Upper lobe of left lung (tissue), 6 donors: ENCODE measurements at regions not wholly inside any gene's neighbourhood (a gene's known extent, or its start where the extent isn't known, plus 50 kb on each side); places are given as distances from the start of the nearest gene placed in this dataset.

Experiments
- ATAC-seq, 2 donors: fragments of 200-7000 bp; cut with Tn5 transposase; one replicate each; pipeline ENCODE4 v1.9.1; 2022; ENCODE audit warnings: mild to moderate bottlenecking in 2 of 2, moderate library complexity in 2 of 2; ENCODE audit not compliant: low FRiP score in 2 of 2
- DNase-seq, 2 donors: peaks; one replicate each; pipeline ENCODE4 v3.0.0-alpha.2; 2019 to 2020
- H3K27ac ChIP-seq, 4 donors: fragments of 200-600 bp; sonication (generic); one replicate each; pipeline ENCODE4 v1.5.1; 2016 to 2019
- H3K27me3 ChIP-seq, 4 donors: fragments of 200-600 bp; sonication (generic); one replicate each; pipeline ENCODE4 v1.5.1; 2017 to 2019
- H3K36me3 ChIP-seq, 4 donors: fragments of 200-600 bp; sonication (generic); one replicate each; pipeline ENCODE4 v1.5.1; 2016 to 2019
- H3K4me1 ChIP-seq, 4 donors: fragments of 200-600 bp; sonication (generic); one replicate each; pipeline ENCODE4 v1.5.1; 2018 to 2019
- H3K4me3 ChIP-seq, 4 donors: fragments of 200-600 bp; sonication (generic); one replicate each; pipeline ENCODE4 v1.5.1; 2017 to 2019; ENCODE audit warnings: mild to moderate bottlenecking in 2 of 4, moderate library complexity in 1 of 4
- H3K9me3 ChIP-seq, 4 donors: fragments of 200-600 bp; sonication (generic); one replicate each; pipeline ENCODE4 v1.5.1; 2018 to 2019
- EP300 ChIP-seq, 4 donors: sonication (generic); formaldehyde crosslinking; IDR thresholded peaks; one replicate each; pipeline ENCODE4 v1.5.1; 2017; ENCODE audit warnings: antibody characterized with exemption in 4 of 4, control low read depth in 2 of 4
- POLR2A ChIP-seq, 4 donors: fragments of 450-650 bp; IDR thresholded peaks; one replicate each; pipeline ENCODE4 v1.5.1; 2016 to 2017; ENCODE audit warnings: antibody characterized with exemption in 4 of 4, mild to moderate bottlenecking in 2 of 4
- POLR2AphosphoS5 ChIP-seq, 2 donors: sonication (generic); formaldehyde crosslinking; IDR thresholded peaks; one replicate each; pipeline ENCODE4 v1.5.1; 2017; ENCODE audit warnings: antibody characterized with exemption in 2 of 2
- WGBS, 2 donors: methylation state at CpG; one replicate each; pipeline ENCODE4 v1.1.5; 2017 to 2018; 5-methylcytosine and 5-hydroxymethylcytosine counted together
- TF ChIP-seq, protein P1 (sequence below), 6 experiments: fragments of 450-650 bp in 4 of 6; fragments of 200-600 bp in 2 of 6; sonication (generic) in 2 of 6; IDR thresholded peaks; one replicate each; pipeline ENCODE4 v1.5.1; 2016 to 2019; ENCODE audit warnings: antibody characterized with exemption in 6 of 6
- donor health status: DM: no; HTN: no; CAD: no; lungs with moderate emphysema.
- donor health status: DM: no; HTN: yes; CAD: no; lungs with severe emphysema.

DNA sequence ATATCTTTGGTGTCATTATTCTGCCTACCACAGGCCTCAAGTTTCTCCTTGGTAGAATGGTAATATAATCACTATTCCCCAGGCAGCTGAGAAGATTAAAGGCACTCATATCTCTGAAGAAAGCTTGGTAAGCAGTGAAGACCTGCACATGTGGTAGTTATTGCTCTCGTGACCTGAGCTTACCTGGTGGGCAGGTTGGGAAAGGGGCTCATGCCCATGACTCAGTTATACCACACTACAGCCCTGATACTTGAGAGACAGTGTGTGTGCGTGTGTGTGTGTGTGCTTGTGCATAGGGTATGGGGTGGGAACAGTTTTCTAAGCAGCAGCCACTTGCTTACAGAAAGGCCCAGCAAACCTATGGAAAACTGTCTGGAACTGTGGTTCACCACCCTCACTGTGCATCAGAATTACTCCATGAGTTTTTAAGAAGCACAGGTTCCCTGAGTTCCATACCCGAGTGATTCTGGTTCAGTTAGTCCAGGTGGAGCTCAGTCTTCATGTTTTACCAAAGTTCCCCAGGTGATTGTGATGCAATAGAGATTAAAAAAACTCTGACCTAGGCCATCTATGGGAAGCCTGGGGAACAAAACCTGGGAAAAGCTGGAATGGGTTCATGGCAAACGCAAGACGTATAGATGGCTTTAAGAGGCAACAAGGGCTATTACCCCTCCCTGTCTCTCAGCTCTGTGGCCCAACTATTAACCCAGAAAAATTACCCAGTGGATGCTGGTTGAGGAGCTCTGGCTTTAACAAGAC lies 79.0 kb upstream of the ZBED5 start:
- no peaks in the 10 kb centered on the region for H3K36me3 ChIP-seq
- no peak overlapping the region for H3K4me3 ChIP-seq
- peaks cover 3 to 15% (median 8%) of the 10 kb centered on the region in 4 donors for H3K4me1 ChIP-seq
- no peaks in the 10 kb centered on the region for H3K27me3 ChIP-seq
- 90 to 97% methylated on average over 5 of the region's 5 CpGs for WGBS, 2 donors
- H3K9me3 ChIP-seq = no peaks in the 10 kb centered on the region
- ATAC-seq (no peak), DNase-seq (no peak)
- H3K27ac ChIP-seq = no peak overlapping the region
- no peak for TF ChIP-seq POLR2A (IDR thresholded peaks at IDR 0.05)
- no peak for TF ChIP-seq POLR2AphosphoS5 (IDR thresholded peaks at IDR 0.05)
- no peak for TF ChIP-seq EP300 (IDR thresholded peaks at IDR 0.05)
- TF ChIP-seq, protein P1, sequence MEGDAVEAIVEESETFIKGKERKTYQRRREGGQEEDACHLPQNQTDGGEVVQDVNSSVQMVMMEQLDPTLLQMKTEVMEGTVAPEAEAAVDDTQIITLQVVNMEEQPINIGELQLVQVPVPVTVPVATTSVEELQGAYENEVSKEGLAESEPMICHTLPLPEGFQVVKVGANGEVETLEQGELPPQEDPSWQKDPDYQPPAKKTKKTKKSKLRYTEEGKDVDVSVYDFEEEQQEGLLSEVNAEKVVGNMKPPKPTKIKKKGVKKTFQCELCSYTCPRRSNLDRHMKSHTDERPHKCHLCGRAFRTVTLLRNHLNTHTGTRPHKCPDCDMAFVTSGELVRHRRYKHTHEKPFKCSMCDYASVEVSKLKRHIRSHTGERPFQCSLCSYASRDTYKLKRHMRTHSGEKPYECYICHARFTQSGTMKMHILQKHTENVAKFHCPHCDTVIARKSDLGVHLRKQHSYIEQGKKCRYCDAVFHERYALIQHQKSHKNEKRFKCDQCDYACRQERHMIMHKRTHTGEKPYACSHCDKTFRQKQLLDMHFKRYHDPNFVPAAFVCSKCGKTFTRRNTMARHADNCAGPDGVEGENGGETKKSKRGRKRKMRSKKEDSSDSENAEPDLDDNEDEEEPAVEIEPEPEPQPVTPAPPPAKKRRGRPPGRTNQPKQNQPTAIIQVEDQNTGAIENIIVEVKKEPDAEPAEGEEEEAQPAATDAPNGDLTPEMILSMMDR (IDR thresholded peaks at IDR 0.05) = no peak

- no peaks in the 10 kb centered on the region for H3K9me3 ChIP-seq
- ATAC-seq (no peak), DNase-seq (no peak)
- no peaks in the 10 kb centered on the region for H3K36me3 ChIP-seq
- 88 to 93% methylated on average over 7 of the region's 7 CpGs for WGBS, 2 donors
- TF ChIP-seq POLR2A (IDR thresholded peaks at IDR 0.05) (no peak), POLR2AphosphoS5 (IDR thresholded peaks at IDR 0.05) (no peak)
- no peak overlapping the region for H3K4me3 ChIP-seq
- peaks cover 3 to 26% (median 16%) of the 10 kb centered on the region in 4 donors for H3K4me1 ChIP-seq
- H3K27me3 ChIP-seq = no peaks in the 10 kb centered on the region
- H3K27ac ChIP-seq = no peak overlapping the region
These were observed 77.2 kb upstream of the ZBED5 start for GRCh38 chr11:10935015-10935559.

GRCh38 chr11:10934293-10934860 lies 76.5 kb upstream of the ZBED5 start:
- ATAC-seq (no peak), DNase-seq (peak in 1 of 2 donors; percentile 45)
- H3K4me3 ChIP-seq = peak overlapping the region in 3 of 4 donors; percentile 32 to 54 (median 49)
- no peaks in the 10 kb centered on the region for H3K27me3 ChIP-seq
- WGBS, 2 donors = 10% methylated on average over 8 to 9 of the region's 9 CpGs
- H3K27ac ChIP-seq = peak overlapping the region; percentile 67 to 84 (median 78)
- no peaks in the 10 kb centered on the region for H3K9me3 ChIP-seq
- TF ChIP-seq POLR2A (IDR thresholded peaks at IDR 0.05) = no peak
- TF ChIP-seq, protein P1 (IDR thresholded peaks at IDR 0.05) = no peak
- no peak for TF ChIP-seq POLR2AphosphoS5 (IDR thresholded peaks at IDR 0.05)
- no peak for TF ChIP-seq EP300 (IDR thresholded peaks at IDR 0.05)
- peaks cover 3 to 26% (median 16%) of the 10 kb centered on the region in 4 donors for H3K4me1 ChIP-seq
- no peaks in the 10 kb centered on the region for H3K36me3 ChIP-seq

GRCh38 chr11:10933455-10934292 lies 75.8 kb upstream of the ZBED5 start:
- peak overlapping the region in 3 of 4 donors; percentile 32 to 54 (median 49) for H3K4me3 ChIP-seq
- 6% methylated on average over 20 of the region's 20 CpGs for WGBS, 2 donors
- TF ChIP-seq EP300 (IDR thresholded peaks at IDR 0.05) (no peak), POLR2AphosphoS5 (IDR thresholded peaks at IDR 0.05) (peak in 1 of 2 donors; percentile 34), POLR2A (IDR thresholded peaks at IDR 0.05) (peak in 1 of 4 donors; percentile 36)
- TF ChIP-seq, protein P1 (IDR thresholded peaks at IDR 0.05) = peak; percentile 90 to 97 (median 94)
- no peaks in the 10 kb centered on the region for H3K36me3 ChIP-seq
- peaks cover 3 to 26% (median 16%) of the 10 kb centered on the region in 4 donors for H3K4me1 ChIP-seq
- ATAC-seq = peak; percentile 88 to 96
- H3K27me3 ChIP-seq = no peaks in the 10 kb centered on the region
- H3K9me3 ChIP-seq = no peaks in the 10 kb centered on the region
- DNase-seq = peak; percentile 88
- H3K27ac ChIP-seq = peak overlapping the region; percentile 67 to 84 (median 78)

GRCh38 chr11:10932976-10933375 lies 75.1 kb upstream of the ZBED5 start:
- H3K36me3 ChIP-seq = no peaks in the 10 kb centered on the region
- 83 to 91% methylated on average over 5 of the region's 5 CpGs for WGBS, 2 donors
- DNase-seq (no peak), ATAC-seq (no peak)
- H3K4me1 ChIP-seq = peaks cover 3 to 30% (median 17%) of the 10 kb centered on the region in 4 donors
- no peak overlapping the region for H3K27ac ChIP-seq
- no peak overlapping the region for H3K4me3 ChIP-seq
- H3K9me3 ChIP-seq = no peaks in the 10 kb centered on the region
- H3K27me3 ChIP-seq = no peaks in the 10 kb centered on the region
- TF ChIP-seq POLR2AphosphoS5 (IDR thresholded peaks at IDR 0.05) = no peak
- no peak for TF ChIP-seq POLR2A (IDR thresholded peaks at IDR 0.05)
- no peak for TF ChIP-seq EP300 (IDR thresholded peaks at IDR 0.05)
- TF ChIP-seq, protein P1 (IDR thresholded peaks at IDR 0.05) = no peak
